PC-9 (cell line): ENCODE measurements at regions not wholly inside any gene's neighbourhood (a gene's known extent, or its start where the extent isn't known, plus 50 kb on each side); places are given as distances from the start of the nearest gene placed in this dataset.

ENCODE experiments used
- EZH2 ChIP-seq: fragments of 200-600 bp; sonication (generic); IDR thresholded peaks from 2 replicates; pipeline ENCODE4 v1.8.0; 2017; ENCODE audit warnings: antibody characterized with exemption, low read depth
- TF ChIP-seq, protein P1 (sequence below): fragments of 200-600 bp; sonication (generic); conservative IDR thresholded peaks from 2 replicates; pipeline ENCODE4 v1.6.1; 2017; ENCODE audit warnings: mixed run types, antibody characterized with exemption, mild to moderate bottlenecking, moderate library complexity

DNA sequence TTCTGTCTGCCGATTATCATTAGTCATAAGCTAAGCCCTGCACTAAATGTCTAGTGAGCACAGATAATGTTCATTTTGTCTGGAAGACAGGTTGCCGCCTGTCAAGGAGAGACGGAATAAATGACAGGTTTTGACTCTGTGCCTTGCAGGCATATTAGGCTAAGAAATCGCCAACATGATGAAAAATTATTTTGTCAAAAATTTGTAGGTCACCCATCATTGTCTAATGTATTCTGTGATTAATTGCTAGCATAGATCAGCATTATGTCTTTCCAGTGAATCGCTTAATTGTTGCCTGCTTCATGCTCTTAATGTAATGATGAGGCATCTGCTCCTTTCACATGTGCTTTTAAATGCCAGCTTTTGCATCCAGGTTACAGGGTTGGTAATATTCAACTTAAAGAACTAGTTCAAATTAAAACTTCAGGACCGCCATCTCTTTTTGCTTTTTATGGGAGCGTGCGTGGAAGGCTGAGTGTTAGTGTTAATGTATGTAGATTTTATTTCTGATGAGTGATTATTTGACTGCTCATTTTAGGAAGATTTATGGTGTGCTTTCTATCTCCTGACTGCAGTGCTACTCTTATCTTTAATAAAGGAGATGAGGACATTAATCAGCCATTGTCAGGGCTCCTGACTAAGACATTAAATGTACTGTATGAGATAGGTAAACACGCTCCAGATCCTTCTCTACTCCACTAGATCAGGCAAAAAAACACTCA is 120.8 kb upstream of the MEIS2 start:
- no peak for TF ChIP-seq EZH2
- TF ChIP-seq, protein P1, sequence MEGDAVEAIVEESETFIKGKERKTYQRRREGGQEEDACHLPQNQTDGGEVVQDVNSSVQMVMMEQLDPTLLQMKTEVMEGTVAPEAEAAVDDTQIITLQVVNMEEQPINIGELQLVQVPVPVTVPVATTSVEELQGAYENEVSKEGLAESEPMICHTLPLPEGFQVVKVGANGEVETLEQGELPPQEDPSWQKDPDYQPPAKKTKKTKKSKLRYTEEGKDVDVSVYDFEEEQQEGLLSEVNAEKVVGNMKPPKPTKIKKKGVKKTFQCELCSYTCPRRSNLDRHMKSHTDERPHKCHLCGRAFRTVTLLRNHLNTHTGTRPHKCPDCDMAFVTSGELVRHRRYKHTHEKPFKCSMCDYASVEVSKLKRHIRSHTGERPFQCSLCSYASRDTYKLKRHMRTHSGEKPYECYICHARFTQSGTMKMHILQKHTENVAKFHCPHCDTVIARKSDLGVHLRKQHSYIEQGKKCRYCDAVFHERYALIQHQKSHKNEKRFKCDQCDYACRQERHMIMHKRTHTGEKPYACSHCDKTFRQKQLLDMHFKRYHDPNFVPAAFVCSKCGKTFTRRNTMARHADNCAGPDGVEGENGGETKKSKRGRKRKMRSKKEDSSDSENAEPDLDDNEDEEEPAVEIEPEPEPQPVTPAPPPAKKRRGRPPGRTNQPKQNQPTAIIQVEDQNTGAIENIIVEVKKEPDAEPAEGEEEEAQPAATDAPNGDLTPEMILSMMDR, result no peak
